ENCODE measurements at regions not wholly inside any gene's neighbourhood (a gene's known extent, or its start where the extent isn't known, plus 50 kb on each side); places are given as distances from the start of the nearest gene placed in this dataset.

DNA sequence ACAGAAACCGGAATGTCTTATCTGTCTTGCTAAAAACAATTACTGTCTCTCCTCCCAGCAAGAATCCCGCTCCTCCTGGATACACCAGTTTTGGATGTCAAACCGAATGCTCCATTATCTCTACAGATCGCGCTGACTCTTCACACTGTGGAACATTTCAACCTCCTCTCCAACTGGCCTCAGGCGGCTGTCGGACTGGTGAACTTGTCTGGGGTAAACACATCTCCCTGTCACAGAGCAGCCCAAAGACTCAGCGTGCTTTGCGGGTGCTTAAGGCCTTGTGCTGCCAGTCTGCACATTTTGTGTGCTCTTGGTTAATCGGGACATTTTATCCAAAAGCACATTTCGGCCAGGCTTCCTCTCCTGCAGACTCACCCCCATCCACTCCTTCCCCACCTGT lies 173.1 kb downstream of the ICOS start:
- intact Hi-C loops (cut with DNase I; ENCODE audit: low total_unique reads) (no loop called here), in situ Hi-C loops (cut with MboI; ENCODE audit: low pct_ligation_motif_present in 1 of 4, low pct_unique_long_range_greater_than_20kb in 1 of 4, low sequenced_read_pairs in 3 of 4) (no loop called here)
- DNase-seq, result no peak
- WGBS, 2 donors (ENCODE audit: low coverage in 1 of 2), result 71% methylated on average over 11 of the region's 11 CpGs; no CpG with 5 or more reads in 1 of the 2 donors
- peak overlapping the region in 2 of 4 donors; percentile 1 to 22 for H3K27ac ChIP-seq
- peaks cover 6 to 43% (median 13%) of the 10 kb centered on the region in 4 donors for H3K4me1 ChIP-seq
- no peaks in the 10 kb centered on the region for H3K9me3 ChIP-seq
- H3K4me3 ChIP-seq, result no peak overlapping the region
- H3K36me3 ChIP-seq, result no peaks in the 10 kb centered on the region
- H3K27me3 ChIP-seq, result no peaks in the 10 kb centered on the region
- TF ChIP-seq POLR2AphosphoS5 (IDR thresholded peaks at IDR 0.05), result no peak
- TF ChIP-seq, protein P1, sequence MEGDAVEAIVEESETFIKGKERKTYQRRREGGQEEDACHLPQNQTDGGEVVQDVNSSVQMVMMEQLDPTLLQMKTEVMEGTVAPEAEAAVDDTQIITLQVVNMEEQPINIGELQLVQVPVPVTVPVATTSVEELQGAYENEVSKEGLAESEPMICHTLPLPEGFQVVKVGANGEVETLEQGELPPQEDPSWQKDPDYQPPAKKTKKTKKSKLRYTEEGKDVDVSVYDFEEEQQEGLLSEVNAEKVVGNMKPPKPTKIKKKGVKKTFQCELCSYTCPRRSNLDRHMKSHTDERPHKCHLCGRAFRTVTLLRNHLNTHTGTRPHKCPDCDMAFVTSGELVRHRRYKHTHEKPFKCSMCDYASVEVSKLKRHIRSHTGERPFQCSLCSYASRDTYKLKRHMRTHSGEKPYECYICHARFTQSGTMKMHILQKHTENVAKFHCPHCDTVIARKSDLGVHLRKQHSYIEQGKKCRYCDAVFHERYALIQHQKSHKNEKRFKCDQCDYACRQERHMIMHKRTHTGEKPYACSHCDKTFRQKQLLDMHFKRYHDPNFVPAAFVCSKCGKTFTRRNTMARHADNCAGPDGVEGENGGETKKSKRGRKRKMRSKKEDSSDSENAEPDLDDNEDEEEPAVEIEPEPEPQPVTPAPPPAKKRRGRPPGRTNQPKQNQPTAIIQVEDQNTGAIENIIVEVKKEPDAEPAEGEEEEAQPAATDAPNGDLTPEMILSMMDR (IDR thresholded peaks at IDR 0.05), result no peak
- TF ChIP-seq EP300 (IDR thresholded peaks at IDR 0.05; ENCODE audit: low read depth), result no peak

DNA sequence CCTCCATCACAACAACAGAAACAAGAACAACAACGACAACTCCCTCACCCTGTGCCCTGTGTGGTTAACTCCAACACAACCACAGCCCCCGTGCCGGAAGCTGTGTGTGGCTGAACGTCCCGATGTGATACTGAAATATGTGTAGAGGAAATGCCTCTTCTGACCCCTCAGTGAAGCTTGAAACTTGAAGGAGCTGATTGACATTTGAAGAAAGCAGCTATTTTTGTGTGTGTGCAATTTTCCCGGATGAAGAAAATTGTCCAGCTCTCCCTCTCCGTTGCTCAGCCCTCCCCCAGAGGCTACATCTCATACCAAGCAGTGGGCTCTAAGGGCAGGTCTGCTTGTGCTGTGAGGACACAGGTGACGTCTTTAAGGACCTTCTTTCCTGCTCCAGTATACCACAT lies 173.8 kb downstream of the ICOS start:
- Histone ChIP-seq H3K4me3 (no peak overlapping the region), H3K36me3 (no peaks in the 10 kb centered on the region), H3K27me3 (no peaks in the 10 kb centered on the region), H3K9me3 (no peaks in the 10 kb centered on the region), H3K27ac (peak overlapping the region in 2 of 4 donors; percentile 8 to 22), H3K4me1 (peaks cover 6 to 50% (median 14%) of the 10 kb centered on the region in 4 donors)
- WGBS, 2 donors (ENCODE audit: low coverage in 1 of 2), result 53 to 67% methylated on average over 1 to 8 of the region's 8 CpGs
- intact Hi-C loops (cut with DNase I; ENCODE audit: low total_unique reads) (no loop called here), in situ Hi-C loops (cut with MboI; ENCODE audit: low pct_ligation_motif_present in 1 of 4, low pct_unique_long_range_greater_than_20kb in 1 of 4, low sequenced_read_pairs in 3 of 4) (no loop called here)
- DNase-seq, result peak; percentile 58
- no peak for TF ChIP-seq POLR2A (IDR thresholded peaks at IDR 0.05)
- no peak for TF ChIP-seq EP300 (IDR thresholded peaks at IDR 0.05; ENCODE audit: low read depth)
- TF ChIP-seq POLR2AphosphoS5 (IDR thresholded peaks at IDR 0.05), result no peak
- TF ChIP-seq, protein P1 (IDR thresholded peaks at IDR 0.05), result no peak

DNA sequence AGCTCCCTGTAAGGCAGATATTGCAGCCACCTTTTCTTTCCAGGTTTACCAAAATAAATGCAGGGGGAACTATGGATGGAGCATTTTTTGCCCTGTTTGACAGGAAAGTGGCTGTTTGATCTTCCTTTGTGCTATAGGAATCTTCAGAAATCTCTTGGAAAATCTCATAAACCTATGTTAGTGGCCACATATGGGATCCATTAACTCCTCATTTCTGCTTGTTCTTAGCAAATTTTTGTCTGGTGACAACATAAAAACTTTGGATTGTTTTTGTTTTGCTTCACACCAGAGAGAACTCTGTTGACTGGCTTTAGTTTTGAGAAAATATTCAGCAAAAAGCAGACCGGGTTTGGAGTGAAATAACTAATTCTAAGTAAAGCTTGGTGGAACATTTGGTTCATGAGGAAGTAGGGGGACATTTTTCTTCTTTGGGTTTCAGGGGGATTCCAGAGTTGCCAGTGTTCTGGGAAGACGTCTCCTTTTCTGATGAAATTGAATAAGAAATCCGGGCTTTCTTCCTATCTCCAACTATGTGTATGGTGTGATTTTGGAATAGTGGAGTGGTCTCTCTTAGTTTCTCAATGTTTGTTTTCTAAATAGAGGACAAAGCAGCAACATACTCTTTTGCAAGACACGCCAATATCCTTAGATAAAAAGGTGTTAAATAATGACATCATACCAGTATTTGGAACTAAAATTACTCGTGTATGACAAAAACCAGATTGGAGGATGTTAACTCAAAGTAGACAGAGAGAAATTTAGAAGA lies 174.4 kb downstream of the ICOS start:
- 53 to 63% methylated on average over 3 to 5 of the region's 5 CpGs for WGBS, 2 donors (ENCODE audit: low coverage in 1 of 2)
- Histone ChIP-seq H3K4me3 (no peak overlapping the region), H3K27me3 (no peaks in the 10 kb centered on the region), H3K9me3 (no peaks in the 10 kb centered on the region), H3K4me1 (peaks cover 10 to 53% (median 14%) of the 10 kb centered on the region in 4 donors), H3K27ac (peak overlapping the region in 2 of 4 donors; percentile 8 to 22), H3K36me3 (no peaks in the 10 kb centered on the region)
- no peak for DNase-seq
- in situ Hi-C loops (cut with MboI; ENCODE audit: low pct_ligation_motif_present in 1 of 4, low pct_unique_long_range_greater_than_20kb in 1 of 4, low sequenced_read_pairs in 3 of 4), result no loop called here
- intact Hi-C loops (cut with DNase I; ENCODE audit: low total_unique reads), result no loop called here
- TF ChIP-seq, protein P1 (IDR thresholded peaks at IDR 0.05), result no peak
- TF ChIP-seq POLR2AphosphoS5 (IDR thresholded peaks at IDR 0.05), result no peak
- no peak for TF ChIP-seq POLR2A (IDR thresholded peaks at IDR 0.05)
- TF ChIP-seq EP300 (IDR thresholded peaks at IDR 0.05; ENCODE audit: low read depth), result no peak

DNA sequence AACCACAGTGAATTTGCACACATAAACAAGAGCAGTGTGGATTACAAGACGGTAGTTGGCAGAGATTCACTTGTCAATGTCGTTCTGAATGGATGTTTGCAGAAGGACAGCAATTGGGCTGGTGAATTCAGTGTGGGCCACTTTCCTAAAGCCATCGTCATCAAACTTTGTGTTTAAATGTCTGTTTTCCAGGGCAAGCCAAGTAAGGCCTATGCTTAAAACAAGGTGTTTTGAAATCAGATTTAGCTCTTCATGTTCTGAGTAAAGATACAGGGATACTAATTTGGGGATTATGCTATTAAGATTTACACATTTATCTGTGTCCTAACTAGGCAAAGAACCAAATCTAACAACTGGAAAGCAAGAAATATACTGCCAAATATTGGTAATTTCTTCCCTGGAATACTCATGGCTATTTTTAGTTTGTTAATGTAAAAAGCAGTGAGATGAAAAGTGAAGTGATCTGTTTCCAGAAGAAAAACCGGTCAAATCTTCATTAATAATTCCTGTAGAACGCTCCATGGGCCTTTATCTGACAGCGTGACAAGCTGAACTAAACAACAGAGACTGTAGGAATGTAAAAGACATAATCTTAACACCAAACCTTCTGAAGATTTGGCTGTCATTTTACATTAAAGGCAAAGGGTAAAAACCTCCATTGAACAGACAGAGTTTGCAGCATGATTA lies 175.7 kb downstream of the ICOS start:
- peaks cover 10 to 62% (median 17%) of the 10 kb centered on the region in 4 donors for H3K4me1 ChIP-seq
- H3K4me3 ChIP-seq, result no peak overlapping the region
- no peaks in the 10 kb centered on the region for H3K36me3 ChIP-seq
- intact Hi-C loops (cut with DNase I; ENCODE audit: low total_unique reads), result no loop called here
- H3K27ac ChIP-seq, result peak overlapping the region in 2 of 4 donors; percentile 1 to 22
- H3K27me3 ChIP-seq, result no peaks in the 10 kb centered on the region
- H3K9me3 ChIP-seq, result no peaks in the 10 kb centered on the region
- DNase-seq, result no peak
- TF ChIP-seq POLR2A (IDR thresholded peaks at IDR 0.05) (no peak), EP300 (IDR thresholded peaks at IDR 0.05; ENCODE audit: low read depth) (no peak), POLR2AphosphoS5 (IDR thresholded peaks at IDR 0.05) (no peak)
- TF ChIP-seq, protein P1 (IDR thresholded peaks at IDR 0.05), result no peak
- WGBS, 2 donors (ENCODE audit: low coverage in 1 of 2), result 75% methylated on average over 6 of the region's 6 CpGs
- in situ Hi-C loops (cut with MboI; ENCODE audit: low pct_ligation_motif_present in 1 of 4, low pct_unique_long_range_greater_than_20kb in 1 of 4, low sequenced_read_pairs in 3 of 4), result no loop called here
